ENCODE measurements at regions not wholly inside any gene's neighbourhood (a gene's known extent, or its start where the extent isn't known, plus 50 kb on each side); places are given as distances from the start of the nearest gene placed in this dataset.

- Mint-ChIP-seq H3K27me3 (peaks cover 23% of the 10 kb centered on the region), H3K27ac (no peak overlapping the region), H3K4me3 (no peak overlapping the region), H3K4me1 (ENCODE audit: unreplicated experiment) (no peaks in the 10 kb centered on the region), H3K36me3 (no peaks in the 10 kb centered on the region), H3K9me3 (peaks cover 5% of the 10 kb centered on the region)
- DNase-seq (ENCODE audit: extremely low spot score, unreplicated experiment) = no peak
- TF ChIP-seq, protein P1, sequence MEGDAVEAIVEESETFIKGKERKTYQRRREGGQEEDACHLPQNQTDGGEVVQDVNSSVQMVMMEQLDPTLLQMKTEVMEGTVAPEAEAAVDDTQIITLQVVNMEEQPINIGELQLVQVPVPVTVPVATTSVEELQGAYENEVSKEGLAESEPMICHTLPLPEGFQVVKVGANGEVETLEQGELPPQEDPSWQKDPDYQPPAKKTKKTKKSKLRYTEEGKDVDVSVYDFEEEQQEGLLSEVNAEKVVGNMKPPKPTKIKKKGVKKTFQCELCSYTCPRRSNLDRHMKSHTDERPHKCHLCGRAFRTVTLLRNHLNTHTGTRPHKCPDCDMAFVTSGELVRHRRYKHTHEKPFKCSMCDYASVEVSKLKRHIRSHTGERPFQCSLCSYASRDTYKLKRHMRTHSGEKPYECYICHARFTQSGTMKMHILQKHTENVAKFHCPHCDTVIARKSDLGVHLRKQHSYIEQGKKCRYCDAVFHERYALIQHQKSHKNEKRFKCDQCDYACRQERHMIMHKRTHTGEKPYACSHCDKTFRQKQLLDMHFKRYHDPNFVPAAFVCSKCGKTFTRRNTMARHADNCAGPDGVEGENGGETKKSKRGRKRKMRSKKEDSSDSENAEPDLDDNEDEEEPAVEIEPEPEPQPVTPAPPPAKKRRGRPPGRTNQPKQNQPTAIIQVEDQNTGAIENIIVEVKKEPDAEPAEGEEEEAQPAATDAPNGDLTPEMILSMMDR (conservative IDR thresholded peaks at IDR 0.05) = no peak
These were observed 428.1 kb downstream of the PRDM2 start for GRCh38 chr1:14128096-14128495.

GRCh38 chr1:14129009-14129408 is 429.0 kb downstream of the PRDM2 start:
- Mint-ChIP-seq H3K9me3 (peaks cover 5% of the 10 kb centered on the region), H3K36me3 (no peaks in the 10 kb centered on the region), H3K4me1 (ENCODE audit: unreplicated experiment) (no peaks in the 10 kb centered on the region), H3K27me3 (peaks cover 20% of the 10 kb centered on the region), H3K27ac (no peak overlapping the region), H3K4me3 (no peak overlapping the region)
- TF ChIP-seq, protein P1 (conservative IDR thresholded peaks at IDR 0.05) = no peak
- no peak for DNase-seq (ENCODE audit: extremely low spot score, unreplicated experiment)

- peaks cover 4% of the 10 kb centered on the region for H3K27me3 Mint-ChIP-seq
- H3K4me1 Mint-ChIP-seq (ENCODE audit: unreplicated experiment) = peaks cover 5% of the 10 kb centered on the region
- DNase-seq (ENCODE audit: extremely low spot score, unreplicated experiment) = no peak
- TF ChIP-seq, protein P1 (conservative IDR thresholded peaks at IDR 0.05) = no peak
- no peaks in the 10 kb centered on the region for H3K9me3 Mint-ChIP-seq
- no peak overlapping the region for H3K4me3 Mint-ChIP-seq
- no peak overlapping the region for H3K27ac Mint-ChIP-seq
- H3K36me3 Mint-ChIP-seq = no peaks in the 10 kb centered on the region
These were observed 435.1 kb downstream of the PRDM2 start for GRCh38 chr1:14135070-14135469.

DNA sequence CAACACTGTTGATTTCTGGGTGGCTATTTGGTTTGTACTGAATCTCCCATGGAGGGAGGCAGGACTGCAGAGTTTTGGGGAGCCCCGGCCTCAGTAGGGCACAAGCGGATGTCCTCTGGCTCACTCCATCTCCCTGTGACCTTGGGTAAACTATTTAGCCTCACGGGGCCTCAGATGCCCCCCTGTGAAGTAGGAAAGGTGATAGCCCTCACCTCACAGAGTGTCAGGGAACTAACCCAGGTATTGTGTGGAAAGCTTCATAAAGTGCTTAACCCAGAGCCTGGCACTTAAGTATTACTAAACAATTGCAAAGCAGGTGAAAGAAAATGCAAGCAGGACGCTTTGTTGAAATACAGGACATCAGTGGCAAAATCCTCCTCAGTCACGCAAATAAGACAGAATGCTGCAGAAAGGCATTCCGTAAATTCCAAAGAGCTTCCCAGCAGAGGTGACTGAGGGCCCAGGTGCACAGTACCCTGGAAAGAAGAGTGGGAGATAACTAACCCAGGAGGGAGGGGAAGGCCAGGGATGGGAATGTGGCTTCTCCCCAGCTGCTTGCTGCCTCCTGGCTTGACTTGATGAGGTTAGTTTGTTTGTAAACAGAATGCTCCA is 436.3 kb downstream of the PRDM2 start:
- H3K36me3 Mint-ChIP-seq = no peaks in the 10 kb centered on the region
- no peak overlapping the region for H3K27ac Mint-ChIP-seq
- peaks cover 5% of the 10 kb centered on the region for H3K4me1 Mint-ChIP-seq (ENCODE audit: unreplicated experiment)
- no peak overlapping the region for H3K4me3 Mint-ChIP-seq
- TF ChIP-seq, protein P1 (conservative IDR thresholded peaks at IDR 0.05) = no peak
- peaks cover 4% of the 10 kb centered on the region for H3K27me3 Mint-ChIP-seq
- DNase-seq (ENCODE audit: extremely low spot score, unreplicated experiment) = no peak
- no peaks in the 10 kb centered on the region for H3K9me3 Mint-ChIP-seq

GRCh38 chr1:14136881-14137280 is 436.9 kb downstream of the PRDM2 start:
- no peak overlapping the region for H3K27ac Mint-ChIP-seq
- peaks cover 5% of the 10 kb centered on the region for H3K4me1 Mint-ChIP-seq (ENCODE audit: unreplicated experiment)
- H3K4me3 Mint-ChIP-seq = no peak overlapping the region
- peaks cover 4% of the 10 kb centered on the region for H3K27me3 Mint-ChIP-seq
- no peaks in the 10 kb centered on the region for H3K9me3 Mint-ChIP-seq
- TF ChIP-seq, protein P1 (conservative IDR thresholded peaks at IDR 0.05) = no peak
- H3K36me3 Mint-ChIP-seq = no peaks in the 10 kb centered on the region
- no peak for DNase-seq (ENCODE audit: extremely low spot score, unreplicated experiment)

Measured in type B pancreatic cell (in vitro differentiated cells).